ENCODE measurements at regions not wholly inside any gene's neighbourhood (a gene's known extent, or its start where the extent isn't known, plus 50 kb on each side); places are given as distances from the start of the nearest gene placed in this dataset.

- no peaks in the 10 kb centered on the region for H3K27me3 Mint-ChIP-seq (ENCODE audit: insufficient read depth, unreplicated experiment)
- intact Hi-C loops (cut with micrococcal nuclease; ENCODE audit: unreplicated experiment), result no loop called here
- peaks cover 12% of the 10 kb centered on the region for H3K4me1 Mint-ChIP-seq (ENCODE audit: low read depth, unreplicated experiment)
- Histone ChIP-seq H3K4me3 (ENCODE audit: low read depth, low read length) (no peak overlapping the region), H3K36me3 (ENCODE audit: control insufficient read depth, insufficient read depth, low read length) (no peaks in the 10 kb centered on the region), H3K4me1 (peaks cover 14% of the 10 kb centered on the region), H3K27me3 (replicated peaks; ENCODE audit: control insufficient read depth, insufficient read depth, low read length) (no peaks in the 10 kb centered on the region), H3K9me3 (no peaks in the 10 kb centered on the region)
- H3K9me3 Mint-ChIP-seq (ENCODE audit: unreplicated experiment), result no peaks in the 10 kb centered on the region
- ChIA-PET CTCF (interaction anchor here (0.5 kb wide), 1 partner anchor 621 kb away, joined by 3 read pairs; no protein-coding TSS in a partner anchor), POLR2A (no interaction called here)
- BruUV-seq (replicated peaks), result no TSS peak
- no peaks in the 10 kb centered on the region for H3K36me3 Mint-ChIP-seq (ENCODE audit: insufficient read depth, unreplicated experiment)
- H3K27ac Mint-ChIP-seq (ENCODE audit: unreplicated experiment), result no peak overlapping the region
- no peak for TF ChIP-seq CTCF (IDR thresholded peaks at IDR 0.05; ENCODE audit: insufficient read depth in 1 of 2, low read depth in 1 of 2, low read length in 1 of 2, severe bottlenecking in 1 of 2, unreplicated experiment in 1 of 2)
- no peak overlapping the region for H3K4me3 Mint-ChIP-seq (ENCODE audit: unreplicated experiment)
- no peak for DNase-seq
Measured at GRCh38 chr7:140239653-140239935, 62.8 kb upstream of the KDM7A start.

- no peak overlapping the region for H3K4me3 ChIP-seq (ENCODE audit: low read depth, low read length)
- TF ChIP-seq CTCF (IDR thresholded peaks at IDR 0.05; ENCODE audit: insufficient read depth in 1 of 2, low read depth in 1 of 2, low read length in 1 of 2, severe bottlenecking in 1 of 2, unreplicated experiment in 1 of 2), result no peak
- DNase-seq, result no peak
- H3K4me1 ChIP-seq, result peaks cover 14% of the 10 kb centered on the region
- peaks cover 12% of the 10 kb centered on the region for H3K4me1 Mint-ChIP-seq (ENCODE audit: low read depth, unreplicated experiment)
- POLR2A ChIA-PET, result no interaction called here
- no peaks in the 10 kb centered on the region for H3K9me3 ChIP-seq
- no peaks in the 10 kb centered on the region for H3K9me3 Mint-ChIP-seq (ENCODE audit: unreplicated experiment)
- H3K27ac Mint-ChIP-seq (ENCODE audit: unreplicated experiment), result no peak overlapping the region
- H3K27me3 Mint-ChIP-seq (ENCODE audit: insufficient read depth, unreplicated experiment), result no peaks in the 10 kb centered on the region
- H3K36me3 ChIP-seq (ENCODE audit: control insufficient read depth, insufficient read depth, low read length), result no peaks in the 10 kb centered on the region
- no peaks in the 10 kb centered on the region for H3K36me3 Mint-ChIP-seq (ENCODE audit: insufficient read depth, unreplicated experiment)
- BruUV-seq (replicated peaks), result no TSS peak
- no peaks in the 10 kb centered on the region for H3K27me3 ChIP-seq (replicated peaks; ENCODE audit: control insufficient read depth, insufficient read depth, low read length)
- intact Hi-C loops (cut with micrococcal nuclease; ENCODE audit: unreplicated experiment), result no loop called here
- H3K4me3 Mint-ChIP-seq (ENCODE audit: unreplicated experiment), result no peak overlapping the region
- CTCF ChIA-PET, result interaction anchor here (0.5 to 0.6 kb wide), 2 partner anchors 31 to 620 kb away, joined by 3 read pairs; no protein-coding TSS in a partner anchor
Measured at GRCh38 chr7:140238778-140239652, 62.2 kb upstream of the KDM7A start.

- H3K4me1 Mint-ChIP-seq (ENCODE audit: low read depth, unreplicated experiment), result peaks cover 5% of the 10 kb centered on the region
- H3K4me3 Mint-ChIP-seq (ENCODE audit: unreplicated experiment), result no peak overlapping the region
- Histone ChIP-seq H3K4me3 (ENCODE audit: low read depth, low read length) (no peak overlapping the region), H3K36me3 (ENCODE audit: control insufficient read depth, insufficient read depth, low read length) (no peaks in the 10 kb centered on the region), H3K9me3 (no peaks in the 10 kb centered on the region), H3K4me1 (peaks cover 9% of the 10 kb centered on the region), H3K27me3 (replicated peaks; ENCODE audit: control insufficient read depth, insufficient read depth, low read length) (no peaks in the 10 kb centered on the region)
- H3K27ac Mint-ChIP-seq (ENCODE audit: unreplicated experiment), result no peak overlapping the region
- POLR2A ChIA-PET, result no interaction called here
- H3K27me3 Mint-ChIP-seq (ENCODE audit: insufficient read depth, unreplicated experiment), result peaks cover 3% of the 10 kb centered on the region
- intact Hi-C loops (cut with micrococcal nuclease; ENCODE audit: unreplicated experiment), result no loop called here
- CTCF ChIA-PET, result no interaction called here
- no peaks in the 10 kb centered on the region for H3K36me3 Mint-ChIP-seq (ENCODE audit: insufficient read depth, unreplicated experiment)
- DNase-seq, result no peak
- no peak for TF ChIP-seq CTCF (IDR thresholded peaks at IDR 0.05; ENCODE audit: insufficient read depth in 1 of 2, low read depth in 1 of 2, low read length in 1 of 2, severe bottlenecking in 1 of 2, unreplicated experiment in 1 of 2)
- BruUV-seq (replicated peaks), result no TSS peak
- no peaks in the 10 kb centered on the region for H3K9me3 Mint-ChIP-seq (ENCODE audit: unreplicated experiment)
Measured at GRCh38 chr7:140237390-140237789, 60.6 kb upstream of the KDM7A start.

Measured in Caco-2 (cell line).